GM12892 (cell line): ENCODE measurements at regions not wholly inside any gene's neighbourhood (a gene's known extent, or its start where the extent isn't known, plus 50 kb on each side); places are given as distances from the start of the nearest gene placed in this dataset.

Experiments used
- POLR2AphosphoS5 ChIP-seq: IDR thresholded peaks from 2 replicates; pipeline ENCODE4 v1.6.1; 2011; ENCODE audit warnings: low read depth, low read length, control low read depth
- TAF1 ChIP-seq: IDR thresholded peaks from 2 replicates; pipeline ENCODE4 v1.6.1; 2011; ENCODE audit warnings: low read depth, mild to moderate bottlenecking, control low read depth, low read length, borderline replicate concordance

- no peak for TF ChIP-seq TAF1
- TF ChIP-seq POLR2AphosphoS5: no peak
These were observed 52.1 kb upstream of the SLC44A3 start for GRCh38 chr1:94768036-94768435.
